Colonic mucosa (tissue), 4 donors: ENCODE measurements at regions not wholly inside any gene's neighbourhood (a gene's known extent, or its start where the extent isn't known, plus 50 kb on each side); places are given as distances from the start of the nearest gene placed in this dataset.

Experiments
- DNase-seq: peaks from one replicate; pipeline ENCODE4 v3.0.0-alpha.2; 2020
- H3K27ac ChIP-seq: fragments of 200-600 bp; one replicate; pipeline ENCODE4 v1.8.0; 2021
- H3K27me3 ChIP-seq: fragments of 200-600 bp; one replicate; pipeline ENCODE4 v1.8.0; 2021
- H3K36me3 ChIP-seq: fragments of 200-600 bp; one replicate; pipeline ENCODE4 v1.8.0; 2021
- H3K4me1 ChIP-seq: fragments of 200-600 bp; one replicate; pipeline ENCODE4 v1.8.0; 2021; ENCODE audit warnings: mild to moderate bottlenecking
- H3K4me3 ChIP-seq: fragments of 200-600 bp; one replicate; pipeline ENCODE4 v1.8.0; 2021
- H3K9ac ChIP-seq, 2 donors: one replicate each; pipeline ENCODE4 v1.7.0; 2013; ENCODE audit warnings: control low read depth in 2 of 2, low read depth in 2 of 2, low read length in 2 of 2
- H3K9me3 ChIP-seq: fragments of 200-600 bp; one replicate; pipeline ENCODE4 v1.8.0; 2021
- intact Hi-C: fragments of 100-400 bp; cut with DNase I; formaldehyde crosslinking; loops from one replicate; pipeline ENCODE4 v1.14.1; 2022
- TF ChIP-seq, protein P1 (sequence below): fragments of 200-600 bp; IDR thresholded peaks from one replicate; pipeline ENCODE4 v1.8.0; 2022; ENCODE audit warnings: antibody characterized with exemption, mild to moderate bottlenecking
- donor health status: healthy.
- donor health status: DM: no; HTN: no; CAD: no.
- donor health status: DM: no; HTN: no; CAD: no.

DNA sequence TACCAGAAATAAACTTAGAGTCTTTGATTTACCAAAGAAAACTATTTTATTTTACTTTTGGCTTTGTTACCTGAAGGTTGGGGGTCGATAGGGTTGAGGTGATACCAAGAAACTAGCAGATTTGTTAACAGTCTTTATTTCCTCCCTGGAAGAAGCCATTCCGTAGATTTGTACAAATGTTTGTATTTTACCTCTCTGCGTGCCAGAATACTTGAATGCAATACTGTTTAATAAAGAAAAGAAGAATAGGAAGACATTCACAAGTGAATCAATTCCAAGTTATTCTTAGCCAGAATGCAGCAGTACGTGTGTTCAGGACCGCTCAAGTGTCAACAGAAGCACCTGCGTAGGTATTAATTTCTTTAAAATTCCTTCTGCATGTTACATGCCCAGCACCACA lies 260.3 kb upstream of the TENM3 start:
- H3K4me3 ChIP-seq = no peak overlapping the region
- no peak overlapping the region for H3K9ac ChIP-seq
- H3K36me3 ChIP-seq = no peaks in the 10 kb centered on the region
- H3K27me3 ChIP-seq = no peaks in the 10 kb centered on the region
- intact Hi-C loops = no loop called here
- no peak overlapping the region for H3K27ac ChIP-seq
- no peaks in the 10 kb centered on the region for H3K9me3 ChIP-seq
- no peak for DNase-seq
- no peaks in the 10 kb centered on the region for H3K4me1 ChIP-seq
- TF ChIP-seq, protein P1, sequence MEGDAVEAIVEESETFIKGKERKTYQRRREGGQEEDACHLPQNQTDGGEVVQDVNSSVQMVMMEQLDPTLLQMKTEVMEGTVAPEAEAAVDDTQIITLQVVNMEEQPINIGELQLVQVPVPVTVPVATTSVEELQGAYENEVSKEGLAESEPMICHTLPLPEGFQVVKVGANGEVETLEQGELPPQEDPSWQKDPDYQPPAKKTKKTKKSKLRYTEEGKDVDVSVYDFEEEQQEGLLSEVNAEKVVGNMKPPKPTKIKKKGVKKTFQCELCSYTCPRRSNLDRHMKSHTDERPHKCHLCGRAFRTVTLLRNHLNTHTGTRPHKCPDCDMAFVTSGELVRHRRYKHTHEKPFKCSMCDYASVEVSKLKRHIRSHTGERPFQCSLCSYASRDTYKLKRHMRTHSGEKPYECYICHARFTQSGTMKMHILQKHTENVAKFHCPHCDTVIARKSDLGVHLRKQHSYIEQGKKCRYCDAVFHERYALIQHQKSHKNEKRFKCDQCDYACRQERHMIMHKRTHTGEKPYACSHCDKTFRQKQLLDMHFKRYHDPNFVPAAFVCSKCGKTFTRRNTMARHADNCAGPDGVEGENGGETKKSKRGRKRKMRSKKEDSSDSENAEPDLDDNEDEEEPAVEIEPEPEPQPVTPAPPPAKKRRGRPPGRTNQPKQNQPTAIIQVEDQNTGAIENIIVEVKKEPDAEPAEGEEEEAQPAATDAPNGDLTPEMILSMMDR = no peak

DNA sequence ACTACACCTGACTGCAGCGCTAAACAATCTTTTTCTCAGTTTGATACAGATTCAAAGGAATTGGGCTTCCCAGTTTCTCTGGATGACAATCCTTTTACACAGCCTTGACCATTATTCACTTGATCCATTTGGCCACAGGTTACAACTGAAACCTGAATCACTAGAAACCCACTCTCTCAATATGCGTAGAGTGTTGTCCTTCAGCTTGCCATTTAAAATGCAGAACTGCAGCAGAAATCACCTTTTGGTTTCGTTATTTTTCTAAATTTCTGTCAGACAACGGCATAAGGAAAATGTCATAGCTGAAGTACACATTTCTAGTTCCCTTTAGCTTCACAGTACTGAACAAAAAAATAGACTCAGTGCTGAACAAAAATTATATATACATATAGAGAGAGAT lies 255.8 kb upstream of the TENM3 start:
- no peak overlapping the region for H3K27ac ChIP-seq
- H3K9ac ChIP-seq = no peak overlapping the region

DNA sequence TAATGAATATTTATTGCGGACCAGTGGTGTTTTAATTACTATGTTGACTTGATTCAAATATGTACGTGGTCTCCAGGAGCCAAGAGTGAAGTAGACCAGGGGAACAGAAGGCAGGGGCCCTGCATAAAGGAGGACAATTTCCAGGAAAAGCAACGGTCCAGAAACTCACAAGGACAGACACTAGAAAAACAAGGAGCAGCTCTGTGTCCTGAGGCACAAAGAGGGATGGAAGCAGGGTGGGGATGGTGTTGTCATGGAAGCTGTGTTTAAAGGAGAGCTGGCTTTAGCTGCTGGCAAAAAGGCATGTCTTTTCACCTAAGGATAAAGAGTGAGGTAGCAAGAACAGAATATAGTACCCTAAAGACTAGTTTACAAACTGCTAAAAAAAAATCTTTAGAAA lies 254.1 kb upstream of the TENM3 start:
- Histone ChIP-seq H3K27ac (no peak overlapping the region), H3K4me1 (no peaks in the 10 kb centered on the region), H3K9me3 (no peaks in the 10 kb centered on the region), H3K4me3 (no peak overlapping the region), H3K27me3 (no peaks in the 10 kb centered on the region), H3K36me3 (no peaks in the 10 kb centered on the region), H3K9ac (no peak overlapping the region)
- TF ChIP-seq, protein P1 = no peak
- DNase-seq = no peak
- intact Hi-C loops = no loop called here

More for the DNA sequence above, 255.8 kb upstream of the TENM3 start:
- Histone ChIP-seq H3K36me3 (no peaks in the 10 kb centered on the region), H3K9me3 (no peaks in the 10 kb centered on the region), H3K4me1 (no peaks in the 10 kb centered on the region), H3K4me3 (no peak overlapping the region), H3K27me3 (no peaks in the 10 kb centered on the region)
- no peak for DNase-seq
- TF ChIP-seq, protein P1 = no peak
- intact Hi-C loops = no loop called here

DNA sequence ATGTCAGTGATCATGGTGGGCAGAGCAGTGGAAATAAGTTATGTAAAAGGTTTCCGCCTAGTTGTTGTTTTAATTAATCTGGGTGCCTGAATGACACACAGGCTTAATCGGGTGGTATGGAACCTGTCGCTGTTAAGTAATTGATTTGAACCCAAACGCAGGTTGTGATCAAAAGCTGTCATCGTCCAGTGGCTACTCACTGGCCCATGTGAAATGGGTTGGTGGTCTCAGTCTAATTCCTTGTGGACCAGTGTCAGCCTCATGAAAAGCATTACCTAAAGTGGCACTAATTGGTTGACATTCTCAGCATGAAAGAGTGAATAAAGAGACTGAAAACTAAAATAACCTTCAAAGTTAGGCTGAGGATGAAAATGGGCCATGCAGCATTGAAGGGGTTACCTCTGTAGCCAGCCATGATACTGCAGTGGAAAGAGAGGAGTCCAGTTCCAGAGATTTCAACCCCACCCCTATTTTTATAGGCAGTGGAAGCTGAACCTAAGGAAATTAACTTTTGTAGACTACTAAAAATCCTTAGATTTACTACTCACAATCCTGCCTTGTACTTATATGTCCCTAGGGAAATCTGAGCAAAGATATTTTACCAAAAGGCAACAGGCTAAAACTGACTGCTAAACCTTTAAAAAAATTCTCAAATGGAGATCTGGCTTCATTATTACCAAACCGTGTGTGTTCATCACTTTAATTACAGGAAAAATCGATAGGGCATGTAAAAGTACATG lies 251.7 kb upstream of the TENM3 start:
- Histone ChIP-seq H3K27ac (no peak overlapping the region), H3K4me3 (no peak overlapping the region), H3K36me3 (no peaks in the 10 kb centered on the region), H3K4me1 (no peaks in the 10 kb centered on the region), H3K9ac (no peak overlapping the region), H3K9me3 (no peaks in the 10 kb centered on the region), H3K27me3 (no peaks in the 10 kb centered on the region)
- DNase-seq = no peak
- intact Hi-C loops = no loop called here
- TF ChIP-seq, protein P1 = no peak

DNA sequence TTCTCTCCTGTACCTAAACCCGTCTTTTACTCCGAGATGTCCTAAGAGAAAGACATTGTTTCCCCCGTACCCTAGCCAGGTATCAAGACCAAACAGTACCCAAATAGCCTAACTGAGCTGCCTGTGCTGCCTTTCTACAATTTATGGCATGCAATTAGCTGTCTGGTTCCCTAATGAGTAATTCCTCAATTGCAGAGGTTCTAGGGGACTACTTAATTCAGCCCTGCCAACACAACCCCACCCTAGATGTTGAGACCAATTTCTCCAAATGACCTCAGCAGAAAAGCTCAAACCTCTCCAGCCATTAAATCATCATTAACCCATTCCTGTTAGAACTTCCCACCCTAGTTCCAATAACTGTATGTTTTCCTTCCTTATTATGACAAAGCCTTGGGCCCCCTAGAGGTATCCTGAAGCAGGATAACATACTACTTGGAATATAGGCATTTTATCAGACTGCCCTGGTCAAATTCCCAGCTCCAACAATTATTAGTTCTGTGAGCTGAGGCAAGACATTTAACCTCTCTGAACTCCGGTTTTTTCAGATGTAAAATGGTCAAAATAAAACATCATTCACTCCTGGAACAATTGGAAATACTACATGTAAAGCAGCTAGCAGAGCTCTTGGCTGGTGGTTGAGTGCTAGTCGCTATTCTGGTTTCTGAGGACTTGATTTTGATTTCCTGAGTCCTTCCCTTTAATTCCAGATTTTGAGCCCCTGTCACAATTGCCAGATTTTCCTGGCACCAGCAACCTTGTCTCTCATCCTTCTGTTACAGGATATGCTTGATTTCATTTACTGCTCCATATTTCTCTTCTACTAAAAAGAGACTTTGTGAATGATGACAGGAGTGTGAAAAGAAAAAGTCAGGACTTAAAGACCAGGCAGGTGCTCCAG lies 244.6 kb upstream of the TENM3 start:
- Histone ChIP-seq H3K36me3 (no peaks in the 10 kb centered on the region), H3K27me3 (no peaks in the 10 kb centered on the region), H3K9me3 (no peaks in the 10 kb centered on the region), H3K4me3 (no peak overlapping the region), H3K4me1 (no peaks in the 10 kb centered on the region), H3K9ac (no peak overlapping the region), H3K27ac (no peak overlapping the region)
- TF ChIP-seq, protein P1 = no peak
- no peak for DNase-seq
- intact Hi-C loops = no loop called here
